ENCODE measurements at regions not wholly inside any gene's neighbourhood (a gene's known extent, or its start where the extent isn't known, plus 50 kb on each side); places are given as distances from the start of the nearest gene placed in this dataset.

GRCh38 chr13:112165712-112166111 is 98.8 kb downstream of the SOX1 start:
- Histone ChIP-seq H3K36me3 (no peaks in the 10 kb centered on the region), H3K9me3 (no peaks in the 10 kb centered on the region), H3K4me3 (no peak overlapping the region), H3K27me3 (peaks cover 0 to 58% (median 0%) of the 10 kb centered on the region in 4 donors), H3K4me1 (no peaks in the 10 kb centered on the region), H3K27ac (replicated peaks in 1 of 4) (no peak overlapping the region)
- TF ChIP-seq POLR2AphosphoS5 (IDR thresholded peaks at IDR 0.05) (no peak), POLR2A (IDR thresholded peaks at IDR 0.05; ENCODE audit: low read depth) (no peak), CTCF (IDR thresholded peaks at IDR 0.05) (no peak), EP300 (IDR thresholded peaks at IDR 0.05) (no peak)
- no peak for DNase-seq (ENCODE audit: extremely low spot score)
- WGBS, result 66% methylated on average over 5 of the region's 9 CpGs
- intact Hi-C loops (cut with DNase I), result no loop called here

GRCh38 chr13:112168761-112169160 is 101.8 kb downstream of the SOX1 start:
- Histone ChIP-seq H3K27me3 (peaks cover 0 to 62% (median 0%) of the 10 kb centered on the region in 4 donors), H3K4me3 (no peak overlapping the region), H3K27ac (replicated peaks in 1 of 4) (no peak overlapping the region), H3K4me1 (no peaks in the 10 kb centered on the region), H3K9me3 (peaks cover 0 to 8% (median 0%) of the 10 kb centered on the region in 4 donors), H3K36me3 (no peaks in the 10 kb centered on the region)
- no peak for DNase-seq (ENCODE audit: extremely low spot score)
- no peak for TF ChIP-seq EP300 (IDR thresholded peaks at IDR 0.05)
- TF ChIP-seq POLR2A (IDR thresholded peaks at IDR 0.05; ENCODE audit: low read depth), result no peak
- TF ChIP-seq CTCF (IDR thresholded peaks at IDR 0.05), result no peak
- no peak for TF ChIP-seq POLR2AphosphoS5 (IDR thresholded peaks at IDR 0.05)
- intact Hi-C loops (cut with DNase I), result no loop called here
- 79% methylated on average over 11 of the region's 11 CpGs for WGBS

GRCh38 chr13:112169941-112170822 is 103.2 kb downstream of the SOX1 start:
- TF ChIP-seq CTCF (IDR thresholded peaks at IDR 0.05) (no peak), POLR2AphosphoS5 (IDR thresholded peaks at IDR 0.05) (no peak), EP300 (IDR thresholded peaks at IDR 0.05) (no peak), POLR2A (IDR thresholded peaks at IDR 0.05; ENCODE audit: low read depth) (no peak)
- no peak overlapping the region for H3K27ac ChIP-seq (replicated peaks in 1 of 4)
- no peaks in the 10 kb centered on the region for H3K4me1 ChIP-seq
- no peak for DNase-seq (ENCODE audit: extremely low spot score)
- 84% methylated on average over 16 of the region's 17 CpGs for WGBS
- intact Hi-C loops (cut with DNase I), result no loop called here
- H3K27me3 ChIP-seq, result peaks cover 0 to 49% (median 0%) of the 10 kb centered on the region in 4 donors
- no peak overlapping the region for H3K4me3 ChIP-seq
- H3K9me3 ChIP-seq, result peaks cover 0 to 19% (median 4%) of the 10 kb centered on the region in 4 donors
- H3K36me3 ChIP-seq, result no peaks in the 10 kb centered on the region

GRCh38 chr13:112170823-112171569 is 104.0 kb downstream of the SOX1 start:
- H3K4me1 ChIP-seq, result no peaks in the 10 kb centered on the region
- H3K27ac ChIP-seq (replicated peaks in 1 of 4), result no peak overlapping the region
- peaks cover 0 to 19% (median 4%) of the 10 kb centered on the region in 4 donors for H3K9me3 ChIP-seq
- DNase-seq (ENCODE audit: extremely low spot score), result no peak
- H3K4me3 ChIP-seq, result no peak overlapping the region
- H3K36me3 ChIP-seq, result no peaks in the 10 kb centered on the region
- H3K27me3 ChIP-seq, result peaks cover 0 to 41% (median 0%) of the 10 kb centered on the region in 4 donors
- TF ChIP-seq POLR2AphosphoS5 (IDR thresholded peaks at IDR 0.05) (no peak), CTCF (IDR thresholded peaks at IDR 0.05) (no peak), EP300 (IDR thresholded peaks at IDR 0.05) (no peak), POLR2A (IDR thresholded peaks at IDR 0.05; ENCODE audit: low read depth) (no peak)
- intact Hi-C loops (cut with DNase I), result no loop called here
- 83% methylated on average over 15 of the region's 15 CpGs for WGBS

All from esophagus muscularis mucosa (tissue), 4 donors.